GM12878 (cell line): ENCODE measurements at regions not wholly inside any gene's neighbourhood (a gene's known extent, or its start where the extent isn't known, plus 50 kb on each side); places are given as distances from the start of the nearest gene placed in this dataset.

Experiments
- ATAC-seq: fragments of 200-7000 bp; cut with Tn5 transposase; 3 replicates; pipeline ENCODE4 v1.9.1; 2020; ENCODE audit warnings: mild to moderate bottlenecking, moderate library complexity
- BruUV-seq: library from RNA; stranded (reverse); fragments of 400-500 nt; replicated peaks from 2 replicates; lab custom pipeline; 2021; lab: Mats Ljungman, UMichigan
- CTCF ChIA-PET: fragments of 300-600 bp; sonication (Branson Sonifier 250); formaldehyde crosslinking; extraction: SDS; loops from one replicate; lab custom pipeline; 2021; ENCODE audit warnings: inconsistent platforms; lab: Yijun Ruan, JAX
- POLR2A ChIA-PET: fragments of 350-600 bp; formaldehyde crosslinking; extraction: SDS; loops from one replicate; lab custom pipeline; 2021; ENCODE audit warnings: inconsistent platforms; lab: Charles Lee
- RAD21 ChIA-PET: fragments of 300-600 bp; sonication (Branson Sonifier 250); formaldehyde crosslinking; loops from one replicate; lab custom pipeline; 2023; ENCODE audit warnings: antibody characterized with exemption; ENCODE audit not compliant: unreplicated experiment; lab: Charles Lee
- SMC1A ChIA-PET: fragments of 300-600 bp; sonication (Branson Sonifier 250); formaldehyde crosslinking; loops from one replicate; lab custom pipeline; 2023; ENCODE audit not compliant: unreplicated experiment, uncharacterized antibody; lab: Charles Lee
- DNase-seq: peaks from one replicate; pipeline ENCODE4 v3.0.0-alpha.2; 2011; ENCODE audit warnings: low read depth, low spot score
- FAIRE-seq: peaks from 3 replicates; lab custom pipeline; 2011; peaks lifted over from hg19 to GRCh38; lab: Jason Lieb, UNC
- H2AFZ ChIP-seq: 2 replicates; pipeline ENCODE4 v1.6.0; 2011; ENCODE audit warnings: low read depth, low read length, control low read depth; ENCODE audit not compliant: control insufficient read depth
- H3K27ac ChIP-seq: 2 replicates; pipeline ENCODE4 v1.5.1; 2011; ENCODE audit warnings: control low read depth; ENCODE audit not compliant: control insufficient read depth, insufficient read depth
- H3K27me3 ChIP-seq, 2 experiments: replicated peaks in 1 of 2; 2 replicates each; pipeline versions ENCODE4 v1.6.0 to v1.6.1; 2011; ENCODE audit warnings: low read length in 1 of 2; ENCODE audit not compliant: control insufficient read depth in 2 of 2, insufficient read depth in 2 of 2
- H3K36me3 ChIP-seq, 2 experiments: 2 replicates each; pipeline ENCODE4 v1.5.1; 2011; ENCODE audit warnings: low read length in 1 of 2; ENCODE audit not compliant: control insufficient read depth in 2 of 2, insufficient read depth in 2 of 2
- H3K4me1 ChIP-seq: 2 replicates; pipeline ENCODE4 v1.6.1; 2011; ENCODE audit warnings: mild to moderate bottlenecking, low read length, moderate library complexity, mixed read lengths; ENCODE audit not compliant: control insufficient read depth, insufficient read depth
- H3K4me2 ChIP-seq: 2 replicates; pipeline ENCODE4 v1.6.0; 2011; ENCODE audit warnings: control low read depth; ENCODE audit not compliant: control insufficient read depth, insufficient read depth
- H3K4me3 ChIP-seq: fragments of 200-600 bp; sonication (generic); 2 replicates; pipeline ENCODE4 v1.5.1; 2016
- H3K79me2 ChIP-seq: 2 replicates; pipeline ENCODE4 v1.6.0; 2011; ENCODE audit warnings: low read length; ENCODE audit not compliant: control insufficient read depth, insufficient read depth
- H3K9ac ChIP-seq: 2 replicates; pipeline ENCODE4 v1.8.0; 2011; ENCODE audit warnings: low read length, control low read depth, mixed read lengths; ENCODE audit not compliant: control insufficient read depth, insufficient read depth
- H3K9me3 ChIP-seq: replicated peaks from 3 replicates; pipeline ENCODE4 v1.5.1; 2011; ENCODE audit warnings: mild to moderate bottlenecking, low read length; ENCODE audit not compliant: control insufficient read depth, insufficient read depth
- H4K20me1 ChIP-seq: 2 replicates; pipeline ENCODE4 v1.6.0; 2011; ENCODE audit not compliant: control insufficient read depth, insufficient read depth
- E2F8 ChIP-seq: fragments of 450-650 bp; IDR thresholded peaks from 2 replicates; pipeline ENCODE4 v1.6.1; 2018; ENCODE audit warnings: mild to moderate bottlenecking, low read depth, moderate library complexity; ENCODE audit not compliant: partially characterized antibody
- ETV6 ChIP-seq, 2 experiments: fragments of 450-650 bp in 1 of 2; IDR thresholded peaks in 1 of 2; conservative IDR thresholded peaks in 1 of 2; 2 replicates each; pipeline ENCODE4 v1.6.1; 2014; ENCODE audit warnings: antibody characterized with exemption in 1 of 2, borderline replicate concordance in 1 of 2, low read depth in 1 of 2, mild to moderate bottlenecking in 1 of 2, moderate library complexity in 1 of 2
- FOXK2 ChIP-seq: fragments of 450-650 bp; IDR thresholded peaks from 2 replicates; pipeline ENCODE4 v1.6.1; 2017; ENCODE audit warnings: mild to moderate bottlenecking, moderate library complexity
- FOXM1 ChIP-seq: IDR thresholded peaks from 2 replicates; pipeline ENCODE4 v1.6.1; 2012; ENCODE audit warnings: low read depth, mild to moderate bottlenecking, inconsistent platforms, low read length, moderate library complexity
- GABPA ChIP-seq: IDR thresholded peaks from 2 replicates; pipeline ENCODE4 v1.6.1; 2014; ENCODE audit warnings: antibody characterized with exemption, low read depth, mild to moderate bottlenecking, inconsistent platforms
- HDAC2 ChIP-seq: fragments of 200-600 bp; sonication (generic); IDR thresholded peaks from 2 replicates; pipeline ENCODE4 v1.6.1; 2017
- HDAC6 ChIP-seq: fragments of 200-600 bp; sonication (generic); IDR thresholded peaks from one replicate; pipeline ENCODE4 v1.8.0; 2017; ENCODE audit warnings: antibody characterized with exemption; ENCODE audit not compliant: unreplicated experiment
- MTA2 ChIP-seq: fragments of 450-650 bp; IDR thresholded peaks from 2 replicates; pipeline ENCODE4 v1.6.1; 2016; ENCODE audit warnings: low read depth, mild to moderate bottlenecking, moderate library complexity
- PBX3 ChIP-seq: IDR thresholded peaks from 2 replicates; pipeline ENCODE4 v1.6.1; 2011; ENCODE audit warnings: mild to moderate bottlenecking, low read depth, low read length, moderate library complexity; ENCODE audit not compliant: insufficient replicate concordance
- POLR2AphosphoS5 ChIP-seq: IDR thresholded peaks from 2 replicates; pipeline ENCODE4 v1.6.1; 2011; ENCODE audit warnings: mild to moderate bottlenecking, low read length, inconsistent platforms
- RUNX3 ChIP-seq: IDR thresholded peaks from 2 replicates; pipeline ENCODE4 v1.6.1; 2012; ENCODE audit warnings: low read length, inconsistent platforms
- SKIL ChIP-seq: fragments of 450-650 bp; IDR thresholded peaks from 2 replicates; pipeline ENCODE4 v1.6.1; 2017; ENCODE audit warnings: mild to moderate bottlenecking, low read depth, inconsistent platforms; ENCODE audit not compliant: poor library complexity, severe bottlenecking
- SMAD1 ChIP-seq: fragments of 450-650 bp; IDR thresholded peaks from 2 replicates; pipeline ENCODE4 v1.6.1; 2018; ENCODE audit warnings: mild to moderate bottlenecking, low read depth; ENCODE audit not compliant: partially characterized antibody
- SMARCA5 ChIP-seq: fragments of 450-650 bp; IDR thresholded peaks from 2 replicates; pipeline ENCODE4 v1.6.1; 2017; ENCODE audit warnings: mild to moderate bottlenecking
- TARDBP ChIP-seq: IDR thresholded peaks from 2 replicates; pipeline ENCODE4 v1.6.1; 2016; ENCODE audit warnings: borderline replicate concordance
- ZBTB33 ChIP-seq: fragments of 450-650 bp; IDR thresholded peaks from 2 replicates; pipeline ENCODE4 v1.6.1; 2017; ENCODE audit warnings: mild to moderate bottlenecking
- ZNF622 ChIP-seq: fragments of 450-650 bp; IDR thresholded peaks from 2 replicates; pipeline ENCODE4 v1.6.1; 2017; ENCODE audit warnings: mild to moderate bottlenecking, inconsistent platforms
- whole genome bisulfite sequencing: methylation state at CpG from one replicate; pipeline ENCODE4 v1.1.6; 2016; ENCODE audit warnings: low lambda C conversion rate; ENCODE audit not compliant: insufficient replicate concordance, insufficient coverage; ENCODE audit errors: missing lambda C conversion rate; 5-methylcytosine and 5-hydroxymethylcytosine counted together
- in situ Hi-C: fragments of 300-500 bp; cut with MboI; formaldehyde crosslinking; loops from 9 replicates; pipeline ENCODE4 v1.14.3; 2018; ENCODE audit warnings: mixed read lengths
- intact Hi-C: fragments of 100-400 bp; cut with micrococcal nuclease; formaldehyde crosslinking; loops from one replicate; pipeline ENCODE4 v1.14.2; 2022; ENCODE audit not compliant: unreplicated experiment

GRCh38 chr4:189083769-189084168 is 856.9 kb upstream of the FRG1 start (continued):
- TF ChIP-seq ZBTB33 (no peak), POLR2AphosphoS5 (no peak), TARDBP (no peak)

- Histone ChIP-seq H3K27me3 (no peaks in the 10 kb centered on the region), H3K4me3 (no peak overlapping the region), H3K4me2 (no peak overlapping the region), H3K36me3 (no peaks in the 10 kb centered on the region), H3K79me2 (no peaks in the 10 kb centered on the region), H3K27ac (no peak overlapping the region), H3K9me3 (no peaks in the 10 kb centered on the region), H3K9ac (no peak overlapping the region), H4K20me1 (no peaks in the 10 kb centered on the region), H2AFZ (no peak overlapping the region), H3K4me1 (no peaks in the 10 kb centered on the region)
- no peak for FAIRE-seq
- 22% methylated on average over 4 of the region's 4 CpGs for WGBS
- in situ Hi-C loops (no loop called here), intact Hi-C loops (no loop called here)
- ATAC-seq: no peak
- SMC1A ChIA-PET: no interaction called here
- CTCF ChIA-PET: no interaction called here
- RAD21 ChIA-PET: no interaction called here
- no peak for DNase-seq
- no TSS peak for BruUV-seq
- POLR2A ChIA-PET: no interaction called here
- no peak for TF ChIP-seq SKIL
- TF ChIP-seq FOXM1: no peak
- TF ChIP-seq SMARCA5: no peak
- TF ChIP-seq RUNX3: no peak
- TF ChIP-seq ETV6 (conservative IDR thresholded peaks at IDR 0.05 in 1 of 2, IDR thresholded peaks at IDR 0.05 in 1 of 2; ENCODE audit: borderline replicate concordance in 1 of 2, low read depth in 1 of 2): no peak
- TF ChIP-seq SMAD1: no peak
- no peak for TF ChIP-seq FOXK2
- no peak for TF ChIP-seq MTA2
- TF ChIP-seq E2F8: no peak
- no peak for TF ChIP-seq HDAC2
- no peak for TF ChIP-seq HDAC6
- TF ChIP-seq GABPA: no peak
- no peak for TF ChIP-seq PBX3
- no peak for TF ChIP-seq ZNF622
Observed at GRCh38 chr4:189084671-189085070, 856.0 kb upstream of the FRG1 start.
